NCI-H2107 treated with DMSO at 0.1 percent for 48 hours (cell line): ENCODE measurements at regions not wholly inside any gene's neighbourhood (a gene's known extent, or its start where the extent isn't known, plus 50 kb on each side); places are given as distances from the start of the nearest gene placed in this dataset.
"Not testable (repeated sequence)": the region's sequence is repeated elsewhere in the genome, so short reads cannot be mapped to it uniquely, and the experiment has no call there.

Source experiments
- DNase-seq: peaks from one replicate; lab custom pipeline; 2025; ENCODE audit not compliant: unreplicated experiment; lab: John Stamatoyannopoulos, UW

DNA sequence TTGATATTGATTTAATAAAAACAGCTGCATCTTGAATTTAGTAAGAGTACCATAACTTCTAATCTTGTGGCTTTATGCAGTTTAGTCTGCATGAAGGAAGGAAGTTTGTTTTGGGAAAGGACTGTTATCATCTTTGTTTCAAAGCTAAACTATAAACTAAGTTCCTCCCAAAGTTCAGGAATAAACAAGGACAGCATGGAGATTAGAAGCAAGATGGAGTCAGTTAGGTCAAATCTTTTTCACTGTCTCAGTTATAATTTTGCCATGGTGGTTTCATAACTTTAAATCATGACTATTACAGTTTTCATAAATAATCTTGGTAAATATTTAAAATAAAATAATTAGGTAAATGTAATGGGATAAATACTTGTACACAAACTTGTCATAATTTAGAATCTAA, 189.9 kb upstream of the ETV3 start:
- DNase-seq = not testable (repeated sequence)

DNA sequence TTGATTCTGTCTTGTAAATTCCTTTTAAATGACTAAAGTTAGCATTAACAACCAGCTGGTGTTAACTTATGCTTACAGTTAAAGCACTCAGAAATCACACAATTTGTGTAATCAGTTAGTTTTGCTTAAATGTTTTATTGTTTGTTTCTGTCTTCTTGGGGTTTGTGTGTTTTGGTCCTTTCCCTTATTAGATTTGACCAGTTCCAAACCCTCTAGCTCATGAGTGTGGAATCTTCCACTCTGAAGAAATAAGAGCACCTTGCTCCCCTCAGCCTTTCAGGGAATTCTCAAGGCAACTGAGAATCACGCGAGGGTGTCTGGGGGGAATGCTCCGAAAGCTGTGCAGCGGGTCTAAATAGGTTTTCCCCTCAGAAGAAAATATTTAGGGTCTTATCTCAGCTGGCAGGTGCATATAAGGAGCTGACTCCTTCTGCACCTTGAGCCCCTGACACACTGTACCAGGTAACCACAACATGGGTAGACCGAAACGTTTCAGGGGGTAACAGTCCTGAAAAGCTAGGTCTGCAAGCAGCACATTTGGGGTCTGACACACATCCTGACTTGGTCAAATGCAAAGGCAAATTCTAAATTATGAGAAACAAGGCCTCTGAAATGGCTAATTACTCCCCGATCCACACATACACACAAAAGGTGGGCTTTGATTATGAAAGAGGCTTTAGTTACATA, 188.1 kb upstream of the ETV3 start:
- no peak for DNase-seq

DNA sequence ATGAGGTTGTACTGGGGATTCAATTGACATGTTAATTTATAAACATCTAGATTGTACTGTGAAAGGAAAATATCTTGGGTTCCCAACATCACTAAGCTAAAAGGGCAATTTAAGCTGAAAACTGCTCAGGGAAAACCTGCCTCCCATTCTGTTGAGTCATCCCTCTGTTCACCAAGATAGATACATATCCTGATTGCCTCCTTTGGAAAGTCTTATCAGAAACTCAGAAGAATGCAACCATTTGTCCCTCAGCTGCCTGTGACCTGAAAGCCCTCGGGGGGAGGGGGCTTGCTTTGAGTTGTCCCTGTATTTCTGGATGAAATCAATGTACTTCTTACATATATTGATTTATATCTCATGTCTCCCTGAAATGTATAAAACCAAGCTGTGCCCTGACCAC, 187.0 kb upstream of the ETV3 start:
- DNase-seq = no peak

DNA sequence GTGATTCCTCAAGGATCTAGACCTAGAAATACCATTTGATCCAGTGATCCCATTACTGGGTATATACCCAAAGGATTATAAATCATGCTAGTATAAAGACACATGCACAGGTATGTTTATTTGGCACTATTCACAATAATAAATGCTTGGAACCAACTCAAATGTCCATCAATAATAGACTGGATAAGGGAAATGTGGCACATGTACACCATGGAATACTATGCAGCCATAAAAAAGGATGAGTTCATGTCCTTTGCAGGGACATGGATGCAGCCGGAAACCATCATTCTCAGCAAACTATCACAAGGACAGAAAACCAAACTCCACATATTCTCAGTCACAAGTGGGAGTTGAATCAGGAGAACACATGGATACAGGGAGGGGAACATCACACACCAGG, 183.8 kb upstream of the ETV3 start:
- DNase-seq = not testable (repeated sequence)

DNA sequence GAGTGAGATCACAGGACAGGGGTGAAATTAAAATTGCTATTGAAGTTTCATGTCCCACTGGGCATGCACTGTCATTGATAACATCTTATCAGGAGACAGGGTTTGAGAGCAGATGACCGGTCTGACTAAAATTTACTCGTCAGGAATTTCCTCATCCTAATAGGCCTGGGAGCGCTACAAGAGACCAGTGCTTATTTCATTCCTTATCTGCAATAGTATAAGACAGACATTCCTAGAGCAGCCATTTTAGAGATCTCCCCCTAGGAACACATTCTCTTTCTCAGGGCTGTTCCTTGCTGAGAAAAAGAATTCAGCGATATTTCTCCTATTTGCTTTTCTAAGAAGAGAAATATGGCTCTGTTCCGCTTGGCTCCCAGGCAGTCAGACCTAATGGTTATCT, 181.4 kb upstream of the ETV3 start:
- no peak for DNase-seq

DNA sequence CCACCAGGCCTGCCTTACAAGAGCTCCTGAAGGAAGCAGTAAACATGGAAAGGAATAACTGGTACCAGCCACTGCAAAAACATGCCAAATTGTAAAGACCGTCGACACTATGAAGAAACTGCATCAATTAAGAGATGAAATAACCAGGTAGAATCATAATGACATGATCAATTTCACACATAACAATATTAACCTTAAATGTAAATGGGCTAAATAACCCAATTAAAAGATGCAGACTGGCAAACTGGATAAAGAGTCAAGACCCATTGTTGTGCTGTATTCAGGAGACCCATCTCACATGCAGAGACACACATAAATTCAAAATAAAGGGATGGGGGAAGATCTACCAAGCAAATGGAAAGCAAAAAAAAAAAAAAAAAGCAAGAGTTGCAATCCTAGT, 179.0 kb upstream of the ETV3 start:
- not testable (repeated sequence) for DNase-seq

DNA sequence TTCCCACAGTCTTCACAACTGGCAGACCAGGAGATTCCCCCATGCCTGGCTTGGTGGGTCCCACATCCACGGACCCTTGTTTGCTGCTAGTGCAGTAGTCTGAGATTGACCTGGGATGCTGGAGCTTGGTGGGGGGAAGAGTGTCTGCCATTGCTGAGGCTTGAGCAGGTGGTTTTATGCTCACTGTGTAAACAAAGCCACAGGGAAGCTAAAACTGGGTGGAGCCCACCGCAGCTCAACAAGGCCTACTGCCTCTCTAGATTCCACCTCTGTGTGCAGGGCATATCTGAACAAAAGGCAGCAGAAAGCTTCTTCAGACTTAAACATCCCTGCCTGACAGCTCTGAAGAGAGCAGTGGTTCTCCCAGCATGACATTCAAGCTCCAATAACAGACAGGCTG, 177.3 kb upstream of the ETV3 start:
- peak; percentile 29 for DNase-seq

DNA sequence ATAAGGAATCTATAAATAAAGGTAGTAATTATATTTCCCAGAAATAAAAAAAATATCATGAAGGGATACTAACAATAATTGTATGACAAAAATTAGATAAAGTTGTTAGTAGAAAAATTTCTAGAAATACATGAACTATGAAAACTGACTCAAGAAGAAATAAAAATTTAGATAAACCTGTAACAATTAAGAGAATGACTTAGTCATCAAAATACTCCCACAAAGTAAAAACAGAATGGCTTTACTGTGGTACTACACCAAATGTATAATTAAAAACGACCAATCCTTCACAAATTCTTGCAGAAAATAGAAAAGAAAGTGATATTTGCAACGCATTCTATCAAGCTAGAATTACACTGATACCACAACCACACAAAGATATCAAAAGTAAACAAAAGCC, 176.2 kb upstream of the ETV3 start:
- no peak for DNase-seq

DNA sequence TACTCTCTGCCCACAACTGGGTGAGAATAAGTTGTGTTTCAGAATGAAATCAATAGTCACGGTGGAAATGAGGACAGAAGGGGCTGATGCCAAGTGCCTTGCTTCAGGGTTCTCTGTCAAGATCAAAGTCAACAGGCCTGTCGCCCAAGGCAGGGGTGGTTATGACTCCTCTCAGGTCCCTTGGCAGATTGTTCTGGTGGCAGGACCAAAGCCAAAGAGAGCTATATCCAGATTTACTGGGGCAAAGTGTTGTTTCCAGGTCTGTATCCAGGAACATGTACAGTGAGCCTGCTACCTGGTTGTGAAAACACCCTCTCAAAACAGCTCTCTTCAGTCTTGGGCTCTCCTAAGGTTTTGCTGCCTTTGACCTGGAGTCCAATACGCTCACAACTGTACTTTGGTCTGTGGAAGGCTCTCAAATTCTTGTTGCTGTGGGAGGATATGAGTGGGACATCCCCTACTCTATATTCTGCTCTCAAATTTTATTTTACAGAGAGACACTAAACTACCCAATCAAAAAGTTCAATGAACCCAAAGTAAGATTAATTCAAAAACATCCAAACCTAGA, 175.1 kb upstream of the ETV3 start:
- DNase-seq = no peak

DNA sequence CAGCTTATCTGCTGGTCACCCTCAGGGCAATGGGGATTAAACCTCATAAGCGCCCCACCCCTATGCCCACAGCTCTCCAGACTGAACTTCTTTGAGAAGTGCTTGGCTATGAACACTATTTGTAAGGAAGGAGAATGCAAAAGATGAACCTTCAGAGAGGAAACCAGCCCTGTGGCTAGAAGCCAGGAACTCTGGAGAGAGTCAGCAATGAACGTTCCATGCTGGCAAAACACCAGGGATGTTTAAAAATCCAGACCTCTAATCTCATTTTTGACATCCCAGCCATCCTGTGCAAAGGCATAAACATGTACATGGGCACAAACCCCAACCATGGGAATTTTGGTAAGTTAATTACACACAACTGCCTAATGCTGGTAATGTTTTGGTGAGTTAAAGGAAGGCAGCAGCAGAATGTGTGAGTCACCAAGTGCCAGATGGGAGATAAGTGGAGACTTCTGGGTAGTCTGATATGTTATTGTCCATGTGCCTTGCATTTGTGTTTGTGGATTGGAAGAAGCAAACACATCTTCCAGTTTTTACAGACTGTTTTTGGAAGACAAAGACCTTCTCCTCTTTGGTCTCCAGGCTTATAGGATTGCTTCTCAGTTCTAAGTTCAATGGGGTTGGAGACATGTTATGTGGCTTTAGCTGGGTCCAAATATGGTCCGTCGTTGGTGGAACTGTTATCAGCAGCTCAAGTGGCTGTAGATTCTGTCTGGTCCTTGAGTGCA, 174.1 kb upstream of the ETV3 start:
- no peak for DNase-seq

DNA sequence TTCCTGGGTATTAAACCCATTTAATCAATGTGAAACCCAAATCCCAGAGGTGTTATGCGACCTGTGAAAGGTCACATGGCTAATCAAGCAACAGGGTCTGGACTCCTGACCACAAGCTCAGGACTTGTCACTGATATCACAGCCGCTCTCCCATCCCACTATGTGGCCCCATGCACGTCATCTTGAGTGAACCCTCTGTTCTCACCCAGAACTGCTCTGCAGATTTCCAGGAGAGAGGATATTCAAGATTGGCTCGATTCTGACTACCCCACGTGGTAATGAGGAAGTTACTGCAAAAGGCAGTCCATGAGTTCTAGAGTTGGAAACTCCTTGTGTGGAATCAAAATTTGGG, 173.5 kb upstream of the ETV3 start:
- no peak for DNase-seq

DNA sequence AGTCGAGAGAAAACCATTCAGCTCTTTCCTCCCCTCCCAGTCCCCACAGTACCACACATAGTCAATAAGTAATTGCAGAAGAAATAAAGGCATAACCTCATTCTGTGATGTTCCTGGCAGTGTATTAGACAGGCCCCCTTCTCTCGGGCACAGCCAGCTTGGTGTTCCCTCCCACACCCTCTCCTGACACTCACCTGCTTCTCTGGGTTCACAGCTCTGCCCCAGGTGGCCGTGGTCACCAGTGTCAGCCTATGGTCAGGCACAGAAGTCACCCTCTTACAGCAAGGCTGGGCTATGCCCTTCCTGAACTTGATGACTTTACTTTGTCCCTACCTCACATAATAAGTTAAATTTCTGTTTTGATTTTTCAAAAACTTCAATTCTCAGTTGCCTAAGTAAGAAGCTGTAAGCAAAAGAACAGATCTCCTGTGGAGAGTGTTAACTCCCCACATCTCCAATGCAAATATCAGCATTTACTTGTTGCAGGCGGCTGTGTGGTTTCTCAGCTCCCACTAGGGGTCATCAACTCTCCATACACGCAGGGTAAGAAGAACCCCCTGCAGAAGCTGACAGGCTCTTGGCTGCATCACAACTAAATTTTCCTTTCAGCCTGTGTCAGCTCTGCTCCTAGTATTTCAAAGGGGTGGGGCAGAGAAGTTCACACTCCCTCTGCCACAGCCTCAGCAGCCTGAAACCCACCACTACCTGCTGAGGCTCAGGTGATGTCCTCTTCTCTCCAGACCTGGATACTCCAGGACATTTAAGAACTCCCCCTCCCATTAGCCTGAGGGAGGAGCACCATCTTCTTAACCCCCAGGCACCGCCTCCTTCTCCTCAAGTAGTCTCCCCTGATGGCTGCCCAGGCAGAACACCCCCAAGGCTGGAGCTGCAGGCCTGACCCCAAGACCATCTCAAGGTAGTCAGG, 172.9 kb upstream of the ETV3 start:
- DNase-seq = peak; percentile 19

DNA sequence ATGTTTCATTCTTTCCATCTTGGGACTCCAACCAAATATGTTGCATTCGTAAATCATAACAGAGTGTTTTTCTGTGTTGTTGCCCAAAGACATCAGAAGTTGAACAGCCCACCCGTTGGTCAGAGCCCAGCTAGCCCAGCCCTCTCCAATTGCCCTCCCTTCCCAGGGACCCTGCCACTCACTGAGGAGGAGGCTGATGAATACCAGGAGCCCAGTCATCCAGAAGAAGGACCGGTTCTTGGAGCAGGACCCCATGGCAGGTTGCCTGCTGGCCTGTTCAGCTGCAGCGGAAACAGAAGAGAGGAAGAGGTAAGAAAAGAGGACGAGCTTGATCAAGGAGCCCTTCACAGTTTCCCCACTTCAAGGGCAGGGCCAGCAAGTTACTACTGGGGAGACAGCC, 172.2 kb upstream of the ETV3 start:
- DNase-seq = no peak

DNA sequence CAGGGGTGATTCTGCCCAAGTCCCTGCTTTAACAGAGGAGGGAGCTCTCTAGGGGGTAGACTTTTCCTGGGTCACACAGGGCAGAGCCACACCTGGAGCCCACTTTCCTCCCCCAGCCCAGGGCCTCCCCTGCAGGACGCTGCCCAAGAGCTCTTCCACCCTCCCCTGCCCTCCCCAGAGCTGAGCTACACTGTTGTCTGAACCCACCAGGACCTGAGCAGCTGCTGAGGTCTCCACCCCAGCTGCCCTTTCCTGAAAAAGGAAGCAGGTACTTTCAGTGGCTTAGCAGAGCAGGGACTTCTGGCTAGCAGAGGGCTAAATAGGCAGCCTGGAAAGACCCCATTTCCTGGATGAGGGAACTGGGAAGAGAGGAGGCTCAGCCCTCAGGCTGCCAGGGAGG, 169.3 kb upstream of the ETV3 start:
- DNase-seq = no peak

DNA sequence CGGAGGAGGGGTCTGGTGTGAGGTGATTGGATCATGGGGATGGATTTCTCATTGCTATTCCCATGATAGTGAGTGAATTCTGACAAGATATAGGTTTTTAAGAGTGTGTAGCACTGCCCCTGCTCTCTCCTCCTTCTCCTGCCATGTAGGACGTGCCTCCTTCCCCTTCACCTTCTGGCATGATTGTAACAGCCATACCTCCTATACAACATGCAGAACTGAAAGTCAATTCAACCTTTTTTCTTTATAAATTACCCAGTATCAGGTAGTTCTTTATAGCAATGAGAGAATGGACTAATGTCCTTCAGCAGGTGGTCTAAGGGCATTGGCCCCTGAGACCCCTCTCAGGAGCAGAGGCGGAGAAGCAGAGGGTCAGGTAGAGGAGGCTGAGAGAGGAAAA, 168.7 kb upstream of the ETV3 start:
- no peak for DNase-seq

DNA sequence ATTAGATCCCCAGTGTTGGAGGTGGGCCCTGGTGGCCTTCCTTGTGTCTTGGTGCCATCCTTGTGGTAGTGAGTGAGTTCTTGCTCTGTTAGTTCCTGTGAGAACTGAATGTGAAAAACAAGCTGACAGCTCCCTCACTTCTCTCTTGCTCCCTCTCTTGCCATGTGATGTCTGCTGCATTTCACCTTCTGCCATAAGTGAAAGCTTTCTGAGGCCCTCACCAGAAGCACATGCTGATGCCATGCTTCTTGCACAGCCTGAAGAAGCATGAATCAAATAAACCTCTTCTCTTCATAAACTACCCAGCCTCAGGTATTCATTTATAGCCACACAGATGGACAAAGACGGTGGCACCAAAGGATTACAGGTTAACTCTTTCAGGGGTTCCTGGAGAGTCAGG, 166.1 kb upstream of the ETV3 start:
- DNase-seq = no peak

DNA sequence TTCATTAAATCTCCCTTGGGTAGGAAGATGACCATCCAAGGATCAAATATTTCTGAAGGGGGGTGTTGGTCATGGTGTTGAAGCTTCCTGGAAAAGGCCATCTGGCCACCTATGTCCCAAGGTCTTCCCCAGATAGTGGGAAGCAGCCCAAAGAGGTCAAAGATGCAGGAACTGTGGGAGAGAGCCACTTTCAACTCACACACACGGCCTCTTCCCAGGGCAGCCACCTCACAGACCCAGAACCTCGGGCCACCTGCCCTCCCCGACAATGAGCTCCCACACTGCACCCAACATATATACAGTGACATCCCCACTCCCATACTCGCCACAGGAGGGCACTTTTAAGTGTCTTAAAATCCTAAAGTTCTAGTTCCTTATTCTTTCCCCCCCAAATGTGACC, 164.5 kb upstream of the ETV3 start:
- no peak for DNase-seq

DNA sequence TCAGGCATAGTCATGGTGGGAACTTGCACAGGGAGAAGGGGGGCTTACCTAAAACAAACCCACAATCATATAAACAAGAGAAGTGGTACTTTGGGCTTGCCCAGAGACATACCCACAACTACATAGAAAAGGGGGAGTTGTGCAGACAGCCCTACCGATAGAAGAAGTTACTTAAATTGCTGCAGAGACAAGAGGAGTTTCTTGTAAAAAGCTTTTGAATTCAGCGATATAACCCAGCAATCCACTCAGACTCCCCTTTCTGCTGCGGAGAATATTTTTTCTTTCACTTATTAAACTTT, 164.0 kb upstream of the ETV3 start:
- DNase-seq = no peak

DNA sequence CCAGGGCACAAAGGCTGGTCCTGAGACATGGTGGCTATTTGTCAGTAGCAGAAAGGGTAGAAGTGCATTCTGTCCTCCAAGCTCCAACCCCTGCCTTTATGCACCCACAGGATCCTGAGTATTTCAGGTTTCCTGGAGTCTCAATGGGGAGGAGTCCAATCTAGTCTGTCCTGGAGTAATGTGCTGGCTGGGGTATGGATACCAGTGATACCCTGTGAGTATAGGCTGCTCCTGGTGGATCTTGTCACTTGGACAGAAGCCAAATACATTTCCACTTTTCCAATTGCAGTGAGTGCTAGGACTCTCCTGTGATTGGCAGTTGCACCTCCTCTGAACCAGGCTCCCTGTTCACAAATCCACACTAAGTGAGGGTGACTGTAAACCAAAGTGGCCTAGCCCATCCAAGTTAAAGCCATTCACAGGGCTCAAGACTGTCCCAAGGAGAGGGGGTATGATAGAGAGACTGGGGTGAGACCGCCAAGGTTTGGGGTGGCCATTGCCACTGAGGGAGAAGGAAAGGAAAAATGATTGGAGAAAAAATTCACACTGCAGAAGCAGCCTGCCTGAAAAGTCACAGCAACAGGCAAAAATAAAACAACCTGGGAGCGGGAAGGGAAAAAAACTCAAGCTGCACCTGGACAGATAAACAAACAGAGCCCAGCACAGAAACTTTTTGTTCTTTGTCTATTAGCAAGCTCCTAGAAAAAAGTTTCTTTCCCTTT, 163.4 kb upstream of the ETV3 start:
- no peak for DNase-seq

DNA sequence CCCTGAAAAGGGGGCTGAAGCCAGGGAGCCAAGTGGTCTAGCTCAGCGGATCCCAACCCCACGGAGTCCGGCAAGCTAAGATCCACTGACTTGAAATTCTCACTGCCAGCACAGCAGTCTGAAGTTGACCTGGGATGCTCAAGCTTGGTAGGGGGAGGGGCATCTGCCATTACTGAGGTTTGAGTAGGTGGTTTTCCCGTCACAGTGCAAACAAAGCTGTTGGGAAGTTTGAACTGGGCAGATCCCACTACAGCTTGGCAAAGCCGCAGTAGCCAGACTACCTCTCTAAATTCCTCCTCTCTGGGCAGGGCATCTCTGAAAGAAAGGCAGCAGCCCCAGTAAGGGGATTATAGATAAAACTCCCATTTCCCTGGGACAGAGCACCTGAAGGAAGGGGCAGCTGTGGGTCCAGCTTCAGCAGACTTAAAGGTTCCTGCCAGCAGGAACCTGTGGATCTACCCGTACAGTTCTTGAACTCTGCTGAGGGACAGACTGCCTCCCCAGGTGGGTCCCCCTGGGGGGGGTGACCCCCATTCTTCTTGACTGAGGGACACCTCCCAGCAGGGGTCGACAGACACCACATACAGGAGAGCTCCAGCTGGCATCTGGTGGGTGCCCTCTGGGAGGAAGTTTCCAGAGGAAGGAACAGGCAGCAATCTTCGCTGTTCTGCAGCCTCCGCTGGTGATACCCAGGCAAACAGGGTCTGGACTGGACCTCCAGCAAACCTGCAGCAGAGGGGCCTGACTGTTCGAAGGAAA, 156.4 kb upstream of the ETV3 start:
- not testable (repeated sequence) for DNase-seq
